GM12891 (cell line): ENCODE measurements at regions not wholly inside any gene's neighbourhood (a gene's known extent, or its start where the extent isn't known, plus 50 kb on each side); places are given as distances from the start of the nearest gene placed in this dataset.

Experiments used
- POLR2A ChIP-seq: IDR thresholded peaks from 2 replicates; pipeline ENCODE4 v1.6.1; 2011; ENCODE audit warnings: low read depth, low read length, control low read depth
- POLR2AphosphoS5 ChIP-seq: IDR thresholded peaks from 2 replicates; pipeline ENCODE4 v1.6.1; 2011; ENCODE audit warnings: low read depth, low read length, control low read depth
- TAF1 ChIP-seq: IDR thresholded peaks from 2 replicates; pipeline ENCODE4 v1.6.1; 2011; ENCODE audit warnings: low read depth, low read length, control low read depth

DNA sequence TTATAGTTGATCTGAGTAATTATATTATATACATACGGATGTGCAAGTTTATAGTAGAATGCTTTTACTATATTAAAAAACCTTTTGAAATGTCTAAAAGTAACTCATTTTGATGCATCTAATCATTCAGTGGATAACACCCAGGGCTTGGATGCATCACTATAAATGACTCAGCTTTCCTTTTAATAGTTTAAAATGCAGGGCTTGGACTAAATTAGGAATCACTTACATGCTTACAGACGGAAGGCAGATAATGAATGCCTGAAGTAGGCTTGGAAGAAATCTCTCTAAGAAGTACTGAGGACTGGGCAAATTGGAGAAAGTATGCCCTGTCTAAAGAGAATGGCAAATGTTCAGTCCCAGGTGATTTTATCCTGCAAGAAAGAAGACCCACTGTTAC, 362.5 kb upstream of the CCNH start:
- TF ChIP-seq POLR2A (no peak), POLR2AphosphoS5 (no peak), TAF1 (no peak)
